Adrenal gland (tissue), 9 donors: ENCODE measurements at regions not wholly inside any gene's neighbourhood (a gene's known extent, or its start where the extent isn't known, plus 50 kb on each side); places are given as distances from the start of the nearest gene placed in this dataset.

ENCODE experiments used
- DNase-seq, 7 donors: peaks; one replicate each; pipeline ENCODE4 v3.0.0-alpha.2; 2019 to 2020
- H3K27ac ChIP-seq, 5 donors: fragments of 200-600 bp; sonication (generic) in 4 of 5; 1 replicate in 3 of 5; 2 replicates in 2 of 5; pipeline versions ENCODE4 v1.5.1 to v1.8.0; 2016 to 2020; ENCODE audit warnings: mild to moderate bottlenecking in 1 of 5
- H3K27me3 ChIP-seq: fragments of 200-600 bp; 2 replicates; pipeline ENCODE4 v1.8.0; 2021
- H3K36me3 ChIP-seq, 2 donors: fragments of 200-600 bp; replicated peaks in 1 of 2; 1 replicate in 1 of 2; 2 replicates in 1 of 2; pipeline versions ENCODE4 v1.5.1 to v1.8.0; 2018 to 2022
- H3K4me1 ChIP-seq, 2 donors: fragments of 200-600 bp; replicated peaks in 1 of 2; 1 replicate in 1 of 2; 2 replicates in 1 of 2; pipeline versions ENCODE4 v1.5.1 to v1.8.0; 2018 to 2021
- H3K4me3 ChIP-seq, 4 donors: fragments of 200-600 bp; sonication (generic) in 3 of 4; one replicate each; pipeline ENCODE4 v1.5.1; 2016 to 2018
- H3K9me3 ChIP-seq, 3 donors: fragments of 200-600 bp; sonication (generic) in 1 of 3; replicated peaks in 1 of 3; 1 replicate in 2 of 3; 2 replicates in 1 of 3; pipeline versions ENCODE4 v1.5.1 to v1.8.0; 2016 to 2021
- POLR2A ChIP-seq, 2 donors: fragments of 450-650 bp; IDR thresholded peaks; one replicate each; pipeline ENCODE4 v1.6.1; 2017; ENCODE audit warnings: antibody characterized with exemption in 2 of 2, mild to moderate bottlenecking in 2 of 2, moderate library complexity in 1 of 2
- WGBS, 4 donors: extraction: QIAGEN DNeasy Blood & Tissue Kit in 2 of 4; methylation state at CpG; one replicate each; pipeline versions ENCODE4 v1.1.5 to v1.1.7; 2013 to 2017; 5-methylcytosine and 5-hydroxymethylcytosine counted together
- intact Hi-C, 2 donors: fragments of 100-400 bp; cut with DNase I; formaldehyde crosslinking; loops; one replicate each; pipeline versions ENCODE4 v1.14.1 to v1.15.0; 2022 to 2023
- TF ChIP-seq, protein P1 (sequence below), 6 experiments: fragments of 450-650 bp in 4 of 6; fragments of 200-600 bp in 2 of 6; sonication (generic) in 1 of 6; IDR thresholded peaks; 1 replicate in 5 of 6; 2 replicates in 1 of 6; pipeline versions ENCODE4 v1.5.1 to v1.8.0; 2016 to 2021; ENCODE audit warnings: antibody characterized with exemption in 6 of 6, mild to moderate bottlenecking in 2 of 6, moderate library complexity in 1 of 6
- donor health status: healthy with polysubstance abuse.
- donor health status: Bipolar disorder and iron deficiency.
- donor health status: DM: yes; HTN: yes; CAD: no.
- donor health status: DM: no; HTN: no; CAD: no.
- donor health status: DM: no; HTN: no; CAD: no.

DNA sequence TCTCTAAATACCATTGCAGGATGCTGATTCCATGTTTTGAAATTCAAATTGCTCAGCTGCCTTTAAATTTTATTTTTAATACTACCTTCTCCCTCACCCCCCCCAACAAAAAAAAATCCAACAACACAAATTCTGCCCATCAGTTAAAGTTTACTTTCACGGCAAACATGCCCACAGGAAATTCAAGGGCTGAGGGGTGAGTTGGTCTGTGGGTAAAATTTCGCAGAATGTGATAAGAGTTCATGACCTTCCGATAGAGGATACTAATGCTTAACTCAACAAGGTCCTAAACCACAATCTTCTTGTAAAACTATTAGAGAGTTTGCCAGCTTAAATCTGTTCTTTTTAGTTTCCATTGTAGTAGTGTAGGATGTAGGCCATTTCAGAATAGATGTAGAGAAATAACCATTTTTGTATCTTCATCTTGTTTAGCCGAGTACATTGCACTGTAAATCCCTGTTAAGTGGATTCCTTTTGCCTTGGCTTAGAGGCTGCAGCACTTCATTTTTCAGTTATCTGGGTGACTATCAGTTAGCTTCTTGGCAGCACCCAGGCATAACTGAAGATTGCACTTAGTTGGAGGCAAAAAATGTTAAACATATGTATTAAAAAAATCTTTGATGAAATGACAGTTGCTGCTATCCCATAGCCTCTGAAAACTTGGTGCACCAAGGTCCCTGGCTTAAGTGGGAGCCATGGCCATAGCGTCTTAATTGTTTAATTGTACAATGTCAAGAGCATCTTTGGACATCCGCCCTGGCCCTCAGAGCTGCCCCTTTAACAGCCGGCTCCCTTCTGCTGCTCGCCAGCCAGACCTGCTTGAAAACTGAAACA, 232.3 kb downstream of the HAUS1 start:
- TF ChIP-seq POLR2A (IDR thresholded peaks at IDR 0.05): no peak
- TF ChIP-seq, protein P1, sequence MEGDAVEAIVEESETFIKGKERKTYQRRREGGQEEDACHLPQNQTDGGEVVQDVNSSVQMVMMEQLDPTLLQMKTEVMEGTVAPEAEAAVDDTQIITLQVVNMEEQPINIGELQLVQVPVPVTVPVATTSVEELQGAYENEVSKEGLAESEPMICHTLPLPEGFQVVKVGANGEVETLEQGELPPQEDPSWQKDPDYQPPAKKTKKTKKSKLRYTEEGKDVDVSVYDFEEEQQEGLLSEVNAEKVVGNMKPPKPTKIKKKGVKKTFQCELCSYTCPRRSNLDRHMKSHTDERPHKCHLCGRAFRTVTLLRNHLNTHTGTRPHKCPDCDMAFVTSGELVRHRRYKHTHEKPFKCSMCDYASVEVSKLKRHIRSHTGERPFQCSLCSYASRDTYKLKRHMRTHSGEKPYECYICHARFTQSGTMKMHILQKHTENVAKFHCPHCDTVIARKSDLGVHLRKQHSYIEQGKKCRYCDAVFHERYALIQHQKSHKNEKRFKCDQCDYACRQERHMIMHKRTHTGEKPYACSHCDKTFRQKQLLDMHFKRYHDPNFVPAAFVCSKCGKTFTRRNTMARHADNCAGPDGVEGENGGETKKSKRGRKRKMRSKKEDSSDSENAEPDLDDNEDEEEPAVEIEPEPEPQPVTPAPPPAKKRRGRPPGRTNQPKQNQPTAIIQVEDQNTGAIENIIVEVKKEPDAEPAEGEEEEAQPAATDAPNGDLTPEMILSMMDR (IDR thresholded peaks at IDR 0.05): no peak
- no peak overlapping the region for H3K27ac ChIP-seq
- H3K27me3 ChIP-seq: peaks cover 6% of the 10 kb centered on the region
- intact Hi-C loops: no loop called here
- no peak overlapping the region for H3K4me3 ChIP-seq
- no peak for DNase-seq
- H3K36me3 ChIP-seq: no peaks in the 10 kb centered on the region
- 57 to 68% (median 61%) methylated on average over 8 of the region's 8 CpGs for WGBS, 4 donors
- H3K9me3 ChIP-seq: no peaks in the 10 kb centered on the region
- H3K4me1 ChIP-seq: peaks cover 0 to 4% of the 10 kb centered on the region in 2 donors

DNA sequence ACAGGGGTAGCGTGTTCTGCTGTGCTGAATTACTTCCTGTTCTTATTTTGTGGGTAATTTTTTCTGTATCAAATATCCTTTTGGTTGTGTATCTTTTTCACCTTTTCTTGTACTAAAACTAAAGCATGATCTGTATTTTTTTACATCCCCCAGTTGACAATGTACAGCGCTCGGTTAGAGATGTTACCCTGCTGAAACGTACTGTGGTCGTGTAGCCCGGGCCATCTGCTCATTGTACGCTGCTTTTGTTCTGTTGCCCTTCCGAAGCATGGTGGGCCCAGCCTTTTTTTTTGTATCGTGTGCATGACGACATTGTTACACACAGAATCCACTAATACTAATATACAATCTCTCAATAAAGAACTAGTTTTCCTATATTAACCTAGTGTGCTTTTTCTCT, 233.1 kb downstream of the HAUS1 start:
- Histone ChIP-seq H3K36me3 (no peaks in the 10 kb centered on the region), H3K4me3 (no peak overlapping the region), H3K9me3 (no peaks in the 10 kb centered on the region), H3K27me3 (peaks cover 6% of the 10 kb centered on the region), H3K27ac (no peak overlapping the region), H3K4me1 (peaks cover 0 to 4% of the 10 kb centered on the region in 2 donors)
- intact Hi-C loops: no loop called here
- no peak for DNase-seq
- 76 to 88% (median 84%) methylated on average over 10 of the region's 10 CpGs for WGBS, 4 donors
- TF ChIP-seq, protein P1 (IDR thresholded peaks at IDR 0.05): no peak
- TF ChIP-seq POLR2A (IDR thresholded peaks at IDR 0.05): no peak

DNA sequence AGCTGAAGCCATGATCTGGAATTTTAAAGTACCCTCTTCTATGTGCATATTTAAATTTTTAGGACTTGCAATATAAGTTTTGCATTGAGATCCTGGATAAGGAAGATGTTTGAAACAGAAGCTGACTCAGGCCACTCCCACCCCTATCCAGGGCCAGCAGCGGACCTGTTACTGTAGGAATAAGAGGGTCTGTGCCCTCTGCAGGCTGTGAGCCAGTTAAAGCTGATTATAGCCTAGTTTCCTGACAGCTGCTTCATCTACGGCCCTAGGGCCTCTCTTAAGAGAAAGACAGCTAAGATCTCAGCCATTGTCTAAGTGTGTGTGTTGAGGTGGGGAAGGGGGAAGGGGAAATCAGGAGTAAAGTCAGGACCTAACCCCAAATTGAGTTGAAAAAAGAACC, 234.0 kb downstream of the HAUS1 start:
- DNase-seq: no peak

DNA sequence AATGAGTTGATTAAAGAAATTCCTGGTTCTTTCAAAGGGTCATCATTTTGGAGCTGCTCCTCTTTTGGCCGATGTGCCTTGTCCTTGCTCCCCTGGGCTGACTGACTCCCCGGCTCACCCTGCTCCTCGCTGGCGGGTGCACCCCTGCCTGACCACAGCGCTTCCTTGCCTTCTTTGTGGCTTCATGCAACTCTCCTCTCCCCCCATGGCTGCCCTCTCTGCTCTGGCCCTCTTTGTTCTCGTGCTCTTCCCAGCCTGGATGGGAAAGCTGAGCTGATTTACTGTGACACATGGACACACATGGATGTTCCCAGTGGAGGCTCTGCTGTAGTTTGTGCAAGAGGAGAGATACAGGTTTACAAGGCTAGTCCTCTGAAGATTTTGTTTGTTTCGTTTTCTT, 234.6 kb downstream of the HAUS1 start:
- Histone ChIP-seq H3K9me3 (no peaks in the 10 kb centered on the region), H3K4me3 (no peak overlapping the region), H3K27me3 (peaks cover under 1% of the 10 kb centered on the region), H3K36me3 (no peaks in the 10 kb centered on the region), H3K4me1 (no peaks in the 10 kb centered on the region), H3K27ac (no peak overlapping the region)
- no peak for TF ChIP-seq POLR2A (IDR thresholded peaks at IDR 0.05)
- TF ChIP-seq, protein P1 (IDR thresholded peaks at IDR 0.05): no peak
- no peak for DNase-seq
- 61 to 81% (median 67%) methylated on average over 7 of the region's 7 CpGs for WGBS, 4 donors
- intact Hi-C loops: no loop called here

More for the DNA sequence above, 234.0 kb downstream of the HAUS1 start:
- H3K9me3 ChIP-seq: no peaks in the 10 kb centered on the region
- H3K27me3 ChIP-seq: peaks cover 6% of the 10 kb centered on the region
- H3K4me3 ChIP-seq: no peak overlapping the region
- H3K4me1 ChIP-seq: peaks cover 0 to 4% of the 10 kb centered on the region in 2 donors
- TF ChIP-seq POLR2A (IDR thresholded peaks at IDR 0.05): no peak
- TF ChIP-seq, protein P1 (IDR thresholded peaks at IDR 0.05): no peak
- H3K27ac ChIP-seq: no peak overlapping the region
- H3K36me3 ChIP-seq: no peaks in the 10 kb centered on the region
- 72 to 93% (median 82%) methylated on average over 2 of the region's 2 CpGs for WGBS, 4 donors
- intact Hi-C loops: no loop called here
